ENCODE measurements at regions not wholly inside any gene's neighbourhood (a gene's known extent, or its start where the extent isn't known, plus 50 kb on each side); places are given as distances from the start of the nearest gene placed in this dataset.

- ChIA-PET POLR2A (no interaction called here), CTCF (interaction anchor here (0.6 to 2.5 kb wide), 2 partner anchors 12 to 387 kb away, joined by 3 to 9 read pairs; no protein-coding TSS in a partner anchor), SMC1A (ENCODE audit: uncharacterized antibody, unreplicated experiment) (no interaction called here), RAD21 (ENCODE audit: unreplicated experiment) (no interaction called here)
- no peak overlapping the region for H2AFZ ChIP-seq (ENCODE audit: control insufficient read depth, low read depth, low read length)
- ATAC-seq (no peak), FAIRE-seq (no peak), DNase-seq (ENCODE audit: low read depth, low spot score) (no peak)
- no peak for TF ChIP-seq RAD21 (IDR thresholded peaks at IDR 0.05; ENCODE audit: insufficient read depth, low read depth, low read length)
- no peak for TF ChIP-seq NFYB (IDR thresholded peaks at IDR 0.05; ENCODE audit: insufficient read depth, low read depth, low read length)
- no peak for TF ChIP-seq BRCA1 (IDR thresholded peaks at IDR 0.05; ENCODE audit: low read depth, low read length)
- TF ChIP-seq KDM1A (IDR thresholded peaks at IDR 0.05; ENCODE audit: borderline replicate concordance) = no peak
- peaks cover 6% of the 10 kb centered on the region; the same call in 1 of the 2 replicates for H3K4me1 ChIP-seq (ENCODE audit: control insufficient read depth, insufficient read depth, low read length)
- H3K9me3 ChIP-seq (replicated peaks; ENCODE audit: control insufficient read depth, insufficient read depth, low read length) = no peaks in the 10 kb centered on the region
- no peaks in the 10 kb centered on the region for H4K20me1 ChIP-seq (ENCODE audit: control insufficient read depth, insufficient read depth)
- H3K79me2 ChIP-seq (ENCODE audit: control insufficient read depth, insufficient read depth, low read length) = no peaks in the 10 kb centered on the region
- H3K4me3 ChIP-seq = no peak overlapping the region
- BruUV-seq (replicated peaks) = no TSS peak
- no peak overlapping the region for H3K4me2 ChIP-seq (ENCODE audit: control insufficient read depth, insufficient read depth)
- intact Hi-C loops (cut with micrococcal nuclease; ENCODE audit: unreplicated experiment) (no loop called here), in situ Hi-C loops (cut with MboI) (no loop called here)
- H3K27me3 ChIP-seq (replicated peaks in 1 of 2; ENCODE audit: control insufficient read depth in 2 of 2, insufficient read depth in 2 of 2, low read length in 1 of 2) = peaks cover 0 to 1% of the 10 kb centered on the region in 2 experiments; a peak in 3 of 4 replicates
- H3K36me3 ChIP-seq (ENCODE audit: control insufficient read depth in 2 of 2, insufficient read depth in 2 of 2, low read length in 1 of 2) = no peaks in the 10 kb centered on the region
- 28% methylated on average over 7 of the region's 7 CpGs for WGBS (ENCODE audit: insufficient coverage, insufficient replicate concordance, low lambda C conversion rate, missing lambda C conversion rate)
- no peak overlapping the region for H3K9ac ChIP-seq (ENCODE audit: control insufficient read depth, insufficient read depth, low read length)
- no peak overlapping the region for H3K27ac ChIP-seq (ENCODE audit: control insufficient read depth, insufficient read depth)
These were observed 78.5 kb downstream of the RPS6KA4 start for GRCh38 chr11:64437426-64437825.

GRCh38 chr11:64438986-64439771 lies 80.2 kb downstream of the RPS6KA4 start:
- intact Hi-C loops (cut with micrococcal nuclease; ENCODE audit: unreplicated experiment) (no loop called here), in situ Hi-C loops (cut with MboI) (no loop called here)
- Histone ChIP-seq H3K27me3 (replicated peaks in 1 of 2; ENCODE audit: control insufficient read depth in 2 of 2, insufficient read depth in 2 of 2, low read length in 1 of 2) (peaks cover 0 to 1% of the 10 kb centered on the region in 2 experiments; a peak in 2 of 4 replicates), H3K36me3 (ENCODE audit: control insufficient read depth in 2 of 2, insufficient read depth in 2 of 2, low read length in 1 of 2) (no peaks in the 10 kb centered on the region), H4K20me1 (ENCODE audit: control insufficient read depth, insufficient read depth) (no peaks in the 10 kb centered on the region), H2AFZ (ENCODE audit: control insufficient read depth, low read depth, low read length) (no peak overlapping the region), H3K9ac (ENCODE audit: control insufficient read depth, insufficient read depth, low read length) (no peak overlapping the region), H3K4me1 (ENCODE audit: control insufficient read depth, insufficient read depth, low read length) (peaks cover 6% of the 10 kb centered on the region; the same call in 1 of the 2 replicates), H3K27ac (ENCODE audit: control insufficient read depth, insufficient read depth) (no peak overlapping the region), H3K9me3 (replicated peaks; ENCODE audit: control insufficient read depth, insufficient read depth, low read length) (no peaks in the 10 kb centered on the region), H3K4me2 (ENCODE audit: control insufficient read depth, insufficient read depth) (no peak overlapping the region; the same call in 1 of the 2 replicates), H3K4me3 (no peak overlapping the region), H3K79me2 (ENCODE audit: control insufficient read depth, insufficient read depth, low read length) (no peaks in the 10 kb centered on the region)
- no peak for ATAC-seq
- SMC1A ChIA-PET (ENCODE audit: uncharacterized antibody, unreplicated experiment) = interaction anchor here (1.0 kb wide), 1 partner anchor 8 kb away, joined by 3 read pairs; no protein-coding TSS in a partner anchor
- RAD21 ChIA-PET (ENCODE audit: unreplicated experiment) = no interaction called here
- DNase-seq (ENCODE audit: low read depth, low spot score) = no peak
- POLR2A ChIA-PET = no interaction called here
- CTCF ChIA-PET = interaction anchor here (0.9 to 2.2 kb wide), 2 partner anchors 10 to 121 kb away, joined by 4 to 16 read pairs; partner anchors contain the start of genes PRDX5 and TRMT112
- WGBS (ENCODE audit: insufficient coverage, insufficient replicate concordance, low lambda C conversion rate, missing lambda C conversion rate) = 32% methylated on average over 21 of the region's 22 CpGs
- no peak for FAIRE-seq
- BruUV-seq (replicated peaks) = no TSS peak
- no peak for TF ChIP-seq STAT3 (IDR thresholded peaks at IDR 0.05; ENCODE audit: low read depth, low read length)
- no peak for TF ChIP-seq STAT1 (conservative IDR thresholded peaks at IDR 0.05)
- no peak for TF ChIP-seq PAX5 (IDR thresholded peaks at IDR 0.05; ENCODE audit: borderline replicate concordance, low read depth, low read length)
- TF ChIP-seq USF1 (IDR thresholded peaks at IDR 0.05; ENCODE audit: borderline replicate concordance, extremely low read length, insufficient read depth, low read depth, low read length) = no peak
- TF ChIP-seq SKIL (IDR thresholded peaks at IDR 0.05; ENCODE audit: low read depth, poor library complexity, severe bottlenecking) = no peak
- TF ChIP-seq NBN (IDR thresholded peaks at IDR 0.05) = no peak
- no peak for TF ChIP-seq POLR2A (IDR thresholded peaks at IDR 0.05; ENCODE audit: low read depth, low read length)
- no peak for TF ChIP-seq RAD51 (IDR thresholded peaks at IDR 0.05)
- TF ChIP-seq JUNB (IDR thresholded peaks at IDR 0.05) = no peak
- no peak for TF ChIP-seq SMAD5 (IDR thresholded peaks at IDR 0.05; ENCODE audit: low read depth)
- TF ChIP-seq ZZZ3 (IDR thresholded peaks at IDR 0.05; ENCODE audit: control insufficient read depth, insufficient read length, low read depth) = no peak
- TF ChIP-seq SIN3A (IDR thresholded peaks at IDR 0.05; ENCODE audit: low read depth, low read length) = no peak
- TF ChIP-seq SREBF2 (IDR thresholded peaks at IDR 0.05; ENCODE audit: low read length) = no peak

All from GM12878 (cell line).